ENCODE measurements at regions not wholly inside any gene's neighbourhood (a gene's known extent, or its start where the extent isn't known, plus 50 kb on each side); places are given as distances from the start of the nearest gene placed in this dataset.
"Not testable (repeated sequence)": the region's sequence is repeated elsewhere in the genome, so short reads cannot be mapped to it uniquely, and the experiment has no call there.

DNA sequence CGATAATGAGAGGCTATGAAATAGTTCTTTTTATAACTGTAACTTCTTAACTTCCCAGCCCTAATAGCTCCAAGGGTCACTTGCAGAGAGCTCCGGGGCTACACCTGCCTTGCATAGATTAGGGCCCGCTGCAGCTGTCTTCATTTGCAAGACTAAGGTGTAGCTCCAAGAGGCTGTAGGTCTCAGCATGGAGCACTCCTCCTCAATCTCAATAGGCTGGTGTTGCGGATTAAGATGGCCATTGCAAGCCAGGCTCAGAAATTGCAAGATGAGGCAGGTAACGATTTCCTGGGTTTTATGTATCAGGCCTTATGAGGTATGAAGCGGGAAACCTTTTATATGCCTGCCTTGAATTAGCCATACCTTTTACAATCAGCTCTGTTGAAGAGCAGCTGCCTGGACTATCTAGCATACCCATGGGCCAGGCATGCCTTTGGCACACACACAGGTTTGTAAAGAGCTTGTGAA is 185.7 kb downstream of the TM9SF2 start:
- H3K4me3 ChIP-seq (ENCODE audit: control insufficient read depth, low read depth, low read length): no peak overlapping the region
- TF ChIP-seq, protein P1, sequence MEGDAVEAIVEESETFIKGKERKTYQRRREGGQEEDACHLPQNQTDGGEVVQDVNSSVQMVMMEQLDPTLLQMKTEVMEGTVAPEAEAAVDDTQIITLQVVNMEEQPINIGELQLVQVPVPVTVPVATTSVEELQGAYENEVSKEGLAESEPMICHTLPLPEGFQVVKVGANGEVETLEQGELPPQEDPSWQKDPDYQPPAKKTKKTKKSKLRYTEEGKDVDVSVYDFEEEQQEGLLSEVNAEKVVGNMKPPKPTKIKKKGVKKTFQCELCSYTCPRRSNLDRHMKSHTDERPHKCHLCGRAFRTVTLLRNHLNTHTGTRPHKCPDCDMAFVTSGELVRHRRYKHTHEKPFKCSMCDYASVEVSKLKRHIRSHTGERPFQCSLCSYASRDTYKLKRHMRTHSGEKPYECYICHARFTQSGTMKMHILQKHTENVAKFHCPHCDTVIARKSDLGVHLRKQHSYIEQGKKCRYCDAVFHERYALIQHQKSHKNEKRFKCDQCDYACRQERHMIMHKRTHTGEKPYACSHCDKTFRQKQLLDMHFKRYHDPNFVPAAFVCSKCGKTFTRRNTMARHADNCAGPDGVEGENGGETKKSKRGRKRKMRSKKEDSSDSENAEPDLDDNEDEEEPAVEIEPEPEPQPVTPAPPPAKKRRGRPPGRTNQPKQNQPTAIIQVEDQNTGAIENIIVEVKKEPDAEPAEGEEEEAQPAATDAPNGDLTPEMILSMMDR (conservative IDR thresholded peaks at IDR 0.05; ENCODE audit: control insufficient read depth, insufficient read depth, low read depth, low read length): no peak
- no peak for DNase-seq (ENCODE audit: low read depth)

DNA sequence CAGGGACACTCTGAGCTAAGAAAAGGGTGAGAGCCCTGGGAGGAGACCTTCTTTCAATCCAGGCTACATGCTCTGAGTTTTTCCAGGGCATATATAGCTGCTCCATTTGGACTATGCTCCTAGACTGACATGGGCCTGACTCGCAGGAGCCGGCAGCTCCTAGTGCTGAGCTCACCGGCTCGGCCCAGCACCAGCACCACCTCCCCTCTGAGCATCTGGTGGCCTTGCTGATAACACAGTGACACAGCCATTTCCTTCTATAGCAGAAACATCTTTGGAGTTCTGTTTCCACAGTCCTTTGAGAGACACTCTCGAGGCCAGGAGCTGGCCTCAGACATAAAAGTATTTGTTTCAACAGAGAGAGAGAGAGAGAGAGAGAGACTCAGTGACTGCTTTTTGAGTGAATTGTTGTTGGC is 184.9 kb downstream of the TM9SF2 start:
- TF ChIP-seq, protein P1 (conservative IDR thresholded peaks at IDR 0.05; ENCODE audit: control insufficient read depth, insufficient read depth, low read depth, low read length): no peak
- no peak overlapping the region for H3K4me3 ChIP-seq (ENCODE audit: control insufficient read depth, low read depth, low read length)
- DNase-seq (ENCODE audit: low read depth): peak; percentile 62

DNA sequence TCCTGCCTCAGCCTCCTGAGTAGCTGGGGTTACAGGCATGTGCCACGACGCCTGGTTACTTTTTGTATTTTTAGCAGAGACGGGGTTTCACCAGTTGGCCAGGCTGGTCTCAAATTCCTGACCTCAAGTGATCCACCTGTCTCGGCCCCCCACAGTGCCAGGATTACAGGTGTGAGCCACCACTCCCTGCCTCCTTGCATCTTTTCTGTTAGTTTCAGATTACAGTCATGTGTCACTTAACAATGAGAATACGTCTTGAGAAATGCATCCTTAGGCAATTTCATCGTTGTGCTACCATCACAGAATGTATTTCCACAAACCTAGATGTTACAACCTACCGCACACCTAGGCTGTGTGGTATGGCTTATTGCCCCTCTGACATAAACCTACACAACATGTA is 180.4 kb downstream of the TM9SF2 start:
- no peak overlapping the region for H3K4me3 ChIP-seq (ENCODE audit: control insufficient read depth, low read depth, low read length)
- TF ChIP-seq, protein P1 (conservative IDR thresholded peaks at IDR 0.05; ENCODE audit: control insufficient read depth, insufficient read depth, low read depth, low read length): no peak
- DNase-seq (ENCODE audit: low read depth): no peak

DNA sequence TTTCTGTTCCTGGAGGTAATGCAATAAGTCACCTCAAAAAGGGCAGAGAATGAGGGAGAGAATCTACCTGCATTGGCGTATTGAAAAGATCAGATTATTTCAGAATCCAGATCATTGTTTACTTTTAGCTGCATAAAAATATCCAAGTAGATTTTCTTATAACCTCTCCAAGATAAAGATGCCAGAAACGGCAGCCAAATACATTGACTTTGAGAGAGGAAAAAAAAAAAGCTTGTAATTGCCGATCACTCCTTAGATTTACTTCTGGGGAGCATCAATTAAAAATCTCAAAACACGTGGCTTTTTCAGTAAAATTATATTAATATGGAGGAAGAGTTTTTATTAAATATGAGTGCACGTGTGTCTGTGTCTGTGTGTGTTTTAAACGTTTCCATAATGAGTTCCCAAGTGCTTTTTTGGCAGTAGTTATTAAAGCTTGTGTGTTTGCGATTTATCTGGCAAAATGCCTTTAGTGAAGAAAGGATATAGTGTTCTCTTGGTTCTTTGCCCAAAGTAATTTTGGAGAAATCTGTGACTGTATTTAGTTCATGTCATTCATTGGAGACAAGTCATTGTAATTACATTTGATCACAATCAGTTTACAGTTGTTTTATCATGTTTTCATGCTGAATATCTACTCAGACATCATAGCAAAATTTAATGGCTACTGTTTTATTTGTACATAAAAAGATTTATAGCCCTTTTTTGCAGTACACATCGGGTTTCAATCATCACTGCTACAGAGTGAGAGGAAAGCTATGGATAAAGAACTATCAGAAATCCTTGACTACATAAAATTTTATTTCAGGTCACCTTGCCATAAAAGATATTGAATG is 176.1 kb downstream of the TM9SF2 start:
- no peak overlapping the region for H3K4me3 ChIP-seq (ENCODE audit: control insufficient read depth, low read depth, low read length)
- TF ChIP-seq, protein P1 (conservative IDR thresholded peaks at IDR 0.05; ENCODE audit: control insufficient read depth, insufficient read depth, low read depth, low read length): no peak
- DNase-seq (ENCODE audit: low read depth): peak; percentile 46

DNA sequence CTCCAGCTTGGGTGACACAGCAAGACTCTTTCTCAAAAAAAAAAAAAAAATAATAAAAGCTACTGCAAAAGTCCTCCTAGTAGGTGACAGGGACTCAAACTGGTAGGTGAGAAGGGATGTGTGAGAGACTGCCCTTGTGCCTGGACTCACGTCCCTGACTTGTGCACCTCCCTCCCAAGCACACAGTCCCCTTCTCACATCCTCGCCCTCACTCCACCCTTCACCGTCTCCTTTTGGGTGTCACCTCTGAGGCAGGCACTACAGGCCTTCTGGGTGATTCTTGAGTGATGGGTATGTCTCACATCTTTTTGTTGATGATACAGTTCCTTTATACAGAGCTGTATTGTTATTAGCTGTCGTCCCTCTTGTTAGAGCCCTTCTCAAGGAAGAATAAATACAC is 170.5 kb downstream of the TM9SF2 start:
- no peak for DNase-seq (ENCODE audit: low read depth)
- TF ChIP-seq, protein P1 (conservative IDR thresholded peaks at IDR 0.05; ENCODE audit: control insufficient read depth, insufficient read depth, low read depth, low read length): no peak
- H3K4me3 ChIP-seq (ENCODE audit: control insufficient read depth, low read depth, low read length): no peak overlapping the region

DNA sequence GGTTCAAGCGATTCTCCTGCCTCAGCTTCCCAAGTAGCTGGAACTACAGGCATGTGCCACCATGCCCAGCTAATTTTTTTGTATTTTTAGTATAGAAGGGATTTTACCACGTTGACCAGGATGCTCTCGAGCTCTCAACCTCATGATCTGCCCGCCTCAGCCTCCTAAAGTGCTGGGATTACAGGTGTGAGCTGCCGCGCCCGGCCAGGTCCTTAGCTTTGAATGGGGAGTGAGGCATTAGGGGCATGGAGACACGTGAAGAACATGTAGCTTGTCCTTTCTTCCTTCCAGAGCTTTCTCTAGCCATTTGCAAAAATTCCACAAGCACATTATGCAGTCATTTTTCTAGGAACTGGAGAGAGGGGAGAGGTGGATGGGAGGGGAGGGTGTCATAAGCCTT is 167.8 kb downstream of the TM9SF2 start:
- not testable (repeated sequence) for DNase-seq (ENCODE audit: low read depth); H3K4me3 ChIP-seq (ENCODE audit: control insufficient read depth, low read depth, low read length)

DNA sequence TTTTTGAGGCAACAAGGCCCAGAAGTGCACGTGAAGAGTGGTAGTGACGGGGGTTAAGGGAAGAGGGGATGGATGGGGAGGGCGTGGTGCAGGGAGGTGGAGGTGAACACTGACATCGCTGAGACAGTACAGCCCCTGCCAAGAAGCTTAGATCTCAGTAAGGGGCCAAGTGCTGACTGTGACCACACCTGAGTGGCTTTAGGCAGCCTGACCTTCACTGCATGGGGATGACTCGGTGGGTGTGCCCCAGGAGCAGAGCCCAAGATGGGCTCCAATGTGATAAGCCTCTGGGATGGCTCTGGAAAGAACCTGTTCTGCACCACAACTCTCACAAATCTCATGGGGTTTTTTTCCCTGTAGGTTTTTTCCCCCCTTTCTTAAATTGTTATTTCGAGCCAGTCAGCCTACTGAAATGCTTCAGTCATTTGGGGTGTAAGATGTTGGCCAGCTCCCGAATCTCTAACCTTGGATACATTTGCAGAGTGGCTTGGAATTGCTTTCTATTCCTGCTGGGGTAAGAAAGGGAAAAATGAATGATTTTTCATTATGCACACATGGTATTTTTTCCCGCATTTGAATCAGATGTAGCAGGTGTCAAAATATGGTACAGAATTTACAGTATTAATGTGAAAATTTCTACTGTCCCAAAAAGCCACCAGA is 165.0 kb downstream of the TM9SF2 start:
- H3K4me3 ChIP-seq (ENCODE audit: control insufficient read depth, low read depth, low read length): no peak overlapping the region
- no peak for DNase-seq (ENCODE audit: low read depth)
- TF ChIP-seq, protein P1 (conservative IDR thresholded peaks at IDR 0.05; ENCODE audit: control insufficient read depth, insufficient read depth, low read depth, low read length): no peak

All from fibroblast of mammary gland (primary cell).